COLO668 (cell line): ENCODE measurements at regions not wholly inside any gene's neighbourhood (a gene's known extent, or its start where the extent isn't known, plus 50 kb on each side); places are given as distances from the start of the nearest gene placed in this dataset.
A peak's percentile ranks its signal among the peaks of the same experiment; 100 is the strongest.

Experiments
- DNase-seq: peaks from one replicate; lab custom pipeline; 2025; ENCODE audit not compliant: unreplicated experiment; lab: John Stamatoyannopoulos, UW

- DNase-seq = peak; percentile 85
Measured at GRCh38 chr18:46343931-46344372, 239.8 kb downstream of the HAUS1 start.

- DNase-seq = no peak
Measured at GRCh38 chr18:46344416-46345180, 240.4 kb downstream of the HAUS1 start.

GRCh38 chr18:46345181-46345465 is 240.9 kb downstream of the HAUS1 start:
- no peak for DNase-seq

- DNase-seq = no peak
Measured at GRCh38 chr18:46346213-46346612, 242.0 kb downstream of the HAUS1 start.

- no peak for DNase-seq
Measured at GRCh38 chr18:46346896-46347630, 242.9 kb downstream of the HAUS1 start.

GRCh38 chr18:46350598-46351159 is 246.5 kb downstream of the HAUS1 start:
- no peak for DNase-seq

- no peak for DNase-seq
Measured at GRCh38 chr18:46352520-46353250, 248.5 kb downstream of the HAUS1 start.

- DNase-seq = no peak
Measured at GRCh38 chr18:46353460-46353859, 249.3 kb downstream of the HAUS1 start.

GRCh38 chr18:46356278-46357033 is 252.3 kb downstream of the HAUS1 start:
- DNase-seq = no peak

- DNase-seq = no peak
Measured at GRCh38 chr18:46360102-46360699, 256.0 kb downstream of the HAUS1 start.

GRCh38 chr18:46360866-46361265 is 256.7 kb downstream of the HAUS1 start:
- DNase-seq = no peak

- DNase-seq = no peak
Measured at GRCh38 chr18:46362533-46362932, 258.3 kb downstream of the HAUS1 start.

GRCh38 chr18:46364048-46364447 is 259.9 kb downstream of the HAUS1 start:
- no peak for DNase-seq

- no peak for DNase-seq
Measured at GRCh38 chr18:46366201-46366600, 262.0 kb downstream of the HAUS1 start.

GRCh38 chr18:46366751-46367376 is 262.7 kb downstream of the HAUS1 start:
- no peak for DNase-seq

GRCh38 chr18:46369323-46369722 is 265.1 kb downstream of the HAUS1 start:
- DNase-seq = no peak

- DNase-seq = no peak
Measured at GRCh38 chr18:46370898-46371297, 266.7 kb downstream of the HAUS1 start.

GRCh38 chr18:46372670-46373069 is 268.5 kb downstream of the HAUS1 start:
- DNase-seq = no peak

GRCh38 chr18:46373131-46373530 is 268.9 kb downstream of the HAUS1 start:
- DNase-seq = no peak

- no peak for DNase-seq
Measured at GRCh38 chr18:46373791-46374190, 269.6 kb downstream of the HAUS1 start.
